Stimulated activated CD4-positive, alpha-beta T cell treated with anti-CD3 and anti-CD28 coated beads, Interleukin-15, amount 100 ng/mL, for 24 hours (primary cell): ENCODE measurements at regions not wholly inside any gene's neighbourhood (a gene's known extent, or its start where the extent isn't known, plus 50 kb on each side); places are given as distances from the start of the nearest gene placed in this dataset.
"Not testable (repeated sequence)": the region's sequence is repeated elsewhere in the genome, so short reads cannot be mapped to it uniquely, and the experiment has no call there.

ENCODE experiments used
- DNase-seq: peaks from one replicate; pipeline ENCODE4 v3.0.0-alpha.2; 2020

DNA sequence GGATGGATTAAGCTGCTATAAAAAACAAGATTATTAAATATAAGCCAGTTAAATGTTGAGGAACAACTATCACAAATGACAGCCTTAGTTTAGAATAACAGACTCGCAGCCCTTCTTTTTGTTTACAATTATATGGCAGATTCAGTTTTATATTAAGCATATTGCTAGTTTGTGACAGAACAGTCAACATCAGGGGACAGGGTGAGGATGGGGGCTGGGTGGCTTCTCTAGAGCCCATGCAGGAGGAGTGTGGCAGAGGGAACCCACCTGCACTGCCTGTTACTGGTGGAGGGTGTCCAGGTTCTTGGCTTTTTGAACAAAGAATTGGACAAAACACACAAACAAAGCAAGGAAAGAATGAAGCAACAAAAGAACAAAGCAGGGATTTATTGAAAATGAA lies 799.7 kb downstream of the PRIM2 start:
- DNase-seq: not testable (repeated sequence)

DNA sequence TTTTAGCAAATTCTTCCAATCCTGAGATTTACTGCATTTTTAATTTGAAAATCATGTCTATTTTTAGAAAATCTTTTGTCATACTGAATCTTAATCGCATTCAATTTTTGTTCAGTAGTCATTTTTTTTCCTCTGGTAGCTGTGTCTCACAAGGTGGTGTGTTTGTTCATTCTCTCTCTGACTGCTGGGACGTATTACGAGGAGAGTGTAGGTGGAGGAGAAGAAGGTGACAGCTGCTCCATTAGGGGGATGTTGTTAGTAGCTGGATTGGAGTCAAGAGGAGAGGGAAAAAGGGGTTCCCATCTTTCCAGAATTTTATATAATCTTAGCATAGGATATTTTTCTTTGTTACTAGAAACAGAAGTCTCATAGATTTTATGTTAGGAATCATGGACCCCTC lies 804.2 kb downstream of the PRIM2 start:
- DNase-seq: not testable (repeated sequence)

DNA sequence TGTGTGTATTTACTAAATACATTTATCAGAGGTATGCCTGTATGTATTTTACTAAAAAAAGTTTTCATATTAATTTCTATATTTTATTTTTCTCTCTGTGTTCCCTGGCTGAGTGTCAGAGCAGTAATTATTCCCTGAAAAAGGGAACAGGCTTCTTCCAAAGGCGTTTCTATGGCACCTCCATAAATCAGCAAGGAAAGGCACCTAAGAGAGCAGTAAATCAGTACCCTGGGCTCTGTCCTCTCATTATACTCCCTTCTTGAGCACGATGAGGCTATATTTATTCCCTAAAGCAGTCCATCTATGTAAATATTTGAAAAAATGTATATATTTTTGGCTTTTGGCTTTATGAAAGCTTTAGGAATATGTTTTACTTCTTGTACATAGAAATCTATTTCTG lies 806.3 kb downstream of the PRIM2 start:
- not testable (repeated sequence) for DNase-seq

- DNase-seq: not testable (repeated sequence)
Measured at GRCh38 chr6:58128549-58128948, 811.1 kb downstream of the PRIM2 start.

- DNase-seq: not testable (repeated sequence)
Measured at GRCh38 chr6:58129098-58129497, 811.7 kb downstream of the PRIM2 start.

DNA sequence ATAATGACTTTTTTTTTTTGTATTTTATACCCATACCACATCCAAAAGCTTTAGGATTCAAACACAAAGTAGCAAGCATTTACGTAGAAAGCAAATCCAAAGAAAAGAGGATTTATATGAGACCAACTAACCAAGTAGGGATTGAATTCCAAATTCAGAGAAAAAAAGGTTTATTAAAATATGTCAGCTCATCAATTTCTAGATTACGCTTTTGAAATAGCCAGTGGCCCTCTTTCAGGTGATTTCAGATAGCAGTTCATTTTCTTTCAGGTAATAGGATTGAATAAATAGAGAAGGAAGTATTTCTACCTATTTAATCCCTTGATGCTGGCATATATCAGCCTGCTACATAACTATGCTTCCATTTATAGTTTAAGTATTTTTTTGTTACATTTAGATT lies 822.3 kb downstream of the PRIM2 start:
- not testable (repeated sequence) for DNase-seq

DNA sequence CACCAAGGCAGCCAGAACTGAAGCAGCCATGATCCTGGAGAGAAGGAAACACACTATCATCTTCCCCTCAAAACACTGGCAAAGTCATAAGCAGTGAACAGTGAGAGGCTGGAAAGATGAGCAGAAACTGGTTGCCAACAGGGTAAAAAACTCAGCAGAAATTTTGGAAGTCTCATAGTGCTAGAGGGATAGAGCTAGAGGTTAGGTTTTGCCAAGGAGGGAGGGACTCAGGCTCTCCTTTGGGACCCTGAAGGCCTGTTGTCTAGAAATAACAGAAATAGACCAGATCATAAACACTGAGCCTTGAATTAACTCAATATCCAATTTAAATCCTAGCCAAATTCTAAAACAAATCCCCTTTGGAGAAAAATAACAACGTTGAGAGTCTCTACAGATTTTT lies 853.6 kb downstream of the PRIM2 start:
- DNase-seq: not testable (repeated sequence)

GRCh38 chr6:58181557-58182065 lies 864.2 kb downstream of the PRIM2 start:
- not testable (repeated sequence) for DNase-seq

GRCh38 chr6:58185300-58185699 lies 867.9 kb downstream of the PRIM2 start:
- DNase-seq: not testable (repeated sequence)

GRCh38 chr6:58193209-58193608 lies 875.8 kb downstream of the PRIM2 start:
- not testable (repeated sequence) for DNase-seq

GRCh38 chr6:58198301-58198700 lies 880.9 kb downstream of the PRIM2 start:
- no peak for DNase-seq

- not testable (repeated sequence) for DNase-seq
Measured at GRCh38 chr6:58237124-58237523, 919.7 kb downstream of the PRIM2 start.

DNA sequence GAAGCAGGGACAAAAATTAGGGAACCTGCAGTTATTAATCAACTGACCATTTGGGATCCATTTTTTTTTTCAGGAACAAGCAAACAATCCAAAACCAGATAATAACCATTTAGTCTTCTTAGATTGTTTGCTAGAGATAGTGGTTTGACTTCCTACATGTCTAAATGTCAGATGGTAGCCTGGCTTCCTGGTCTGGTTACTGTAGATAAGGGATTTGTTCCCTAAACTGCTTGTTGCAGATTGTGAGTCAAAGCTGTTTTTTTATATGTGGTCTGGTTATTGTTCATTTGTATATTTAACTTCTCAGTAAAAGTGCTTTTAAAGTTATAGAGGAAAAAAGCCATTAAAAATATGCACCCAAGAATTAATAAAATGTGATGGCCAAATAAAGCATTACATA lies 921.0 kb downstream of the PRIM2 start:
- DNase-seq: not testable (repeated sequence)

- DNase-seq: not testable (repeated sequence)
Measured at GRCh38 chr6:58257625-58258024, 940.2 kb downstream of the PRIM2 start.

GRCh38 chr6:58290177-58290576 lies 972.7 kb downstream of the PRIM2 start:
- DNase-seq: no peak

GRCh38 chr6:58291319-58291718 lies 973.9 kb downstream of the PRIM2 start:
- not testable (repeated sequence) for DNase-seq

- DNase-seq: not testable (repeated sequence)
Measured at GRCh38 chr6:58307901-58308300, 990.5 kb downstream of the PRIM2 start.

- not testable (repeated sequence) for DNase-seq
Measured at GRCh38 chr6:58332108-58332507, 1014.7 kb downstream of the PRIM2 start.

GRCh38 chr6:58342287-58342686 lies 1024.9 kb downstream of the PRIM2 start:
- DNase-seq: not testable (repeated sequence)

GRCh38 chr6:58347534-58347933 lies 1030.1 kb downstream of the PRIM2 start:
- DNase-seq: not testable (repeated sequence)

DNA sequence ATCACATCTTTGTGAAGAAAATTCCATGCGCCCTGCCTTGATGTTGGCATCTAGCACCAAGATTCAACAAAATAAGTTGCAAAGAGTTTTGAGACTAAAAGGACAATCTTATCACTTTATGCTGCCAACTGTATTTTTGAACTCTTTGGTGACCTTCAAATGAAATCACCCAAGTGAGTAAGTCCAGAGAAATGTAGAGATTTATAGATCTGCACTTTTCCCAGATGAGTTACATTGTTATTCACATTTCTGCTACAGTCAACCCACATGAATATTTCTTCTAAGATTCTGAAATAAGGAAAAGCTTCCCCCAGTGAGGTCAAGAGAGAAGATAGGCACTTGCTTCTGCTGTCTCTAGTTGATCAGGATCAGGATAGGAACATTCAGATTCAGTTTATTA lies 1034.2 kb downstream of the PRIM2 start:
- DNase-seq: not testable (repeated sequence)

DNA sequence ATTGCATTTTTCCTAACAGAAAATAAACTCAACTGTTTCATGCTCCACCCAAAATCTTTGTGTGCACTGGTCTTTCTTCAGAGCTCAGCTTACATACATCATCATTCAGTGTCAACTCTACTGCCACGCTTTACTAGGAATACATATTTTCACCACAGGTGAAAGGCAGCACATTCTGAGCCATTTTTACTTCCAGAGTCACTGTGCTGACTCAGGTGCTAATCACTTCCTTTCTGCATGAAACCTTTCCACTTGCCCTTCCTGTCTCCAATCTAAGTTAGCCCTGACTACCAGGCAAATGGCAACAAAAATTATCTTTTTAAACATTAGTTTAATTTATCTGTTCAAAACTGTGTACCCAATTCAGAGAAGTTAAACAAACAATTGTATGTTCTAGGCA lies 1041.0 kb downstream of the PRIM2 start:
- DNase-seq: not testable (repeated sequence)

- not testable (repeated sequence) for DNase-seq
Measured at GRCh38 chr6:58365856-58366255, 1048.4 kb downstream of the PRIM2 start.

- DNase-seq: not testable (repeated sequence)
Measured at GRCh38 chr6:58406659-58407058, 1089.2 kb downstream of the PRIM2 start.

DNA sequence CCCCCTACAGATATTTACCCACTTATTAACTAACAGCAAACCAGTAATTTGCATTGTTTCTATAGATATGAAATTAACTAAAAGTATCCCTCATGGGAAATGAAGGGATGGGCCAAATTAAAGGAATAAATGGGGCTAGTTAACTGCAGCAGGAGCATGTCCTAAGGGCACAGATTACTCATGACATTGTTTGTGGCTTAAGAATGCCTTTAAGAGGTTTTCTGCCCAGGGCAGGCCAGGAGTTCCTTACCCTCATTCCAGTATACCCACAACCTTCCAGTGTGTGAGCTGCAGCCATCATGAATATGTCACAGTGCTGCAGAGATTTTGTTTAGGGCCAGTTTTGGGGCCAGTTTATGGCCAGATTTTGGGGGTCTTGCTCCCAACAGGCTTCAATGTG lies 1101.9 kb downstream of the PRIM2 start:
- no peak for DNase-seq
